ENCODE measurements at regions not wholly inside any gene's neighbourhood (a gene's known extent, or its start where the extent isn't known, plus 50 kb on each side); places are given as distances from the start of the nearest gene placed in this dataset.

- peak; percentile 15 for DNase-seq
Observed at GRCh38 chr18:37698508-37699040, 133.0 kb upstream of the CELF4 start.

DNA sequence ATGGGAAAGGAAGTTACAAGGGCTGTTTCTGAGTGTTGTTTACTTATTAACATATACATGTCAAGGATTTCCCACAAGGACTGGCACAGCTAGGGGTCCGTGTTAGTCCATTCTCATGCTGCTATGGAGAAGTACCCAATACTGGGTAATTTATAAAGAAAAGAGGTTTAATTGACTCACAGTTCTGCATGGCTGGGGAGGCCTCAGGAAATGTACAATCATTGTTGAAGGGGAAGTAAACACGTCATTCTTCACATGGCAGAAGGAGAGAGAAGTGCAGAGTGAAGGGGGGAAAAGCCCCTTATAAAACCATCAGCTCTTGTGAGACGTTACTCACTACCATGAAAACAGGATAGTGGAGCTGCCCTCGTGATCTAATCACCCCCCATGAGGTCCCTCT, 128.9 kb upstream of the CELF4 start:
- no peak for DNase-seq

- no peak for DNase-seq
Observed at GRCh38 chr18:37691162-37691561, 125.6 kb upstream of the CELF4 start.

DNA sequence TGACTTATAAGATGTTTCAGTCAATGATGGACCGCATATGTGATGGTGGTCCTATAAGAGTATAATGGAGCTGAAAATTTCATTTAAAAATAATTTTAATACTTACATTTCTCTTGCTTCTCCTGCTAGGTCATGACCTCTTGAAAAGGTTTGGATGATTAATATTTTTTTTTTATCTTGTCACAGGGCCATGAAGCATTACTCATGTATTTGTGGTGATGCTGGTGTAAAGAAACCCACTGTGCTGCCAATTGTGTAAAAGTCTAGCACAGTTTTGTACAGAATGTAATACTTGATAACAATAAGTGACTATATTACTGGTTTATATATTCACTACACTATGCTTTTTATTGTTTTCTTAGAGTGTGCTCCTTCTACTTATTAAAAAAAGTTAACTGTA, 124.2 kb upstream of the CELF4 start:
- no peak for DNase-seq

DNA sequence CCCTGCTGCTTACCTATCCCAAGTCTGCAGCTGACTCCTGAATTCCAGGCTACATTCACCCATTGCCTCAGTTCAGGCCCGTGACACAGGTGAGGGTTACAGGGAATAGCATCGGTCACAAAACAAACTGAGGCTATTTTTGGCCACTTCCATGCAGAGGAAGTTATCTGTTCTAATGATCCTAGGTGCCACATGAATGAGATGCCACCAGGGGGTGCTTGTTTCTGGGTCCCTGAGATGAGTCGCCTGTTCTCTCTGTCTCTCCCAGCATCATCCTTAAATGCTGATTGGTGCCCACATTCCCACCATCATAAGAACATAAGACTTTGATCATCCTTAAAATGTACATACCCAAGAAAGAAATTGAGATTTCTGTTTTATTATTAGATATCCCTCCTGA, 119.0 kb upstream of the CELF4 start:
- DNase-seq, result no peak

DNA sequence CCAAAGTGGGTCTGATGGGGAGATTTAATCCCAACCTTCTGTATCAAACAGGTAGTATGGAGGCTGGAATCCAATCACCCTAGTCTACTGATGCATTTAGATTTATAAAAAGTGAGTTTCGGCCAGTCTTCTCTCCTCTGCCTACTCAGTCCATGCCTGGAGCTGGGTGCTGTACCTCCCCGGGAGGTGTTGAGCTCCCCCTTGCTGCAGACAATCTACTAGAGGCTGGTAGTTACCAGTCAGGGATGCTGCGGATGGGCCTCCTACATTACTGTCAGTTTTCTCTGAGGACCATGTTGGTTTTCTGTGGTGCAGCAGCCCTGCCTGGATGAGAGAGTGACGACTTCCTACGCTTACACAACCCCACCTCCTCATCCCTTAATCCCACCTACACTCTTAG, 118.6 kb upstream of the CELF4 start:
- no peak for DNase-seq

DNA sequence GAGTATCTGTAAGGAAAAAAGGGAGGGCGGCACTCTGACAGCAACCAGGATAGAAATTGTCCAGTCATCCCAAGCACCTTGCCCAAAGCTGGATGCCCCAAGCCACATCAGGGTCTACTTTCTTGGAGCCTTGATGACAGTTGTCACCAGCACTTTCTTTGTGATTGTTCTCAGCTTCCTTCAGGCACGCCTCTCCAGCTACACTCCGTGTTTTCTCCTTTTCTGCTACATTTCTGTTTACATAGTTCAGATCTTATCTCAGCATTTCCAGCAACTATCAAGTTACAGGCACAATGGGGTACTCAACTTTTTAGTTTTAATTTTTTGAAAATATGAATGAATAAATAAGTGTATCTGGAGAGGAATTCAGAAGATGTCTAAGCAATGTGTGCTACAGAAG, 115.3 kb upstream of the CELF4 start:
- DNase-seq, result no peak

- DNase-seq, result no peak
Observed at GRCh38 chr18:37676276-37676675, 110.7 kb upstream of the CELF4 start.

DNA sequence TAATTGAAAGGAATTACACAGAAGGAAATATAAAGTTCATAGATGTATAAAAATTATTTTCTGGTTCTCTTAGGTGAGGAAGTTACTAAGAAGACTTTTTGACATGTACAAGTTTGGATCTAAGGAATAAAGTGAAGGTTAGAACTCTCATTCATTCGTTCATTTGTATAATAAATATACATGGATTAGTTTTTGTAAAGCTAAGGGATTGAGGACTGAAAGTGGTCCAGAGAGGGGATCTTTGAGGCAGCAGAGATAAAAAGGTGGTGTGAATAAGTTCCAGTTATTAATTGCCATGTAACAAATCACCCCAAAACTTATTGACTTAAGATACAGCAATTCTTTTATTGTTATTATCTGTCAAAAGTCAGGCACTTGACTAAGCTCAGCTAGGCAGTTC, 110.1 kb upstream of the CELF4 start:
- no peak for DNase-seq

GRCh38 chr18:37674570-37674969, 109.0 kb upstream of the CELF4 start:
- no peak for DNase-seq

DNA sequence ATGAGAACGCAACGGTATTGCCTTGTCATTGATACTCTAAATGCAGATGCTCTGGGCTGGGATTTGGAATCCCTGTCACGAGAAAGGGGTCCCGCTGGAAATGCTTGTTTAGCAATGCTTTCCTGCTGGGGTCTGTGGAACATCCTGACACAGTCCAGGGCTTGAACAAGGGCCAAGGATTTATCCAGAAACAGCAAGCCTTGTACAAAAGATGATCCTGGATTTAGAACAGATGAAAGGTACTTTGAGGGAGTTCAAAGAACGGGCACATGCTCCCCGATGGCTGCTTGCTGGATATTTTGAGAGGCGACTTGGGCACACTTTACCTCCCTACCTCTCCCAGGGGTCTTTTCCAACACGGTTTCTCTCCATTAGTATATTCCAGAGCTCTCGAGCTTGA, 108.1 kb upstream of the CELF4 start:
- no peak for DNase-seq

GRCh38 chr18:37672932-37673595, 107.5 kb upstream of the CELF4 start:
- DNase-seq, result no peak

GRCh38 chr18:37672001-37672400, 106.4 kb upstream of the CELF4 start:
- DNase-seq, result no peak

DNA sequence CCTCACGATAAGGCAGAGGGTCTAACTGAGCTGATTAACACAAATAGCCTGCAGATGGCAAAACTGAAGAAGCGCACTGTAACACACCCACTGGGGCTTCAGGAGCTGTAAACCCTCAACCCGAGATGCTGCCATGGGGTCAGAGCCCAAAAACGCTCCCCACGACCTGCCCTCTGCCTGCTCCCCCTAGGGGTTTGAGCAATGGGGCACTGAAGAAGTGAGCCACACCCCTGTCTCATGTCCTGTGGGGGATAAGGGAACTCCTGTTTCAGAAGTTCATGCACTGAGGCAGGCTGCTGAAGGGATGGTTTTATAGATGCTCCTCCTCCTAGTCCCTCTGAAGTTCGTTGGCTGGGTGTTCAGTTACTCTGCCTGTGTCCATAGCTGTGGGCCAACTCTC, 105.9 kb upstream of the CELF4 start:
- no peak for DNase-seq

GRCh38 chr18:37671119-37671518, 105.5 kb upstream of the CELF4 start:
- DNase-seq, result no peak

DNA sequence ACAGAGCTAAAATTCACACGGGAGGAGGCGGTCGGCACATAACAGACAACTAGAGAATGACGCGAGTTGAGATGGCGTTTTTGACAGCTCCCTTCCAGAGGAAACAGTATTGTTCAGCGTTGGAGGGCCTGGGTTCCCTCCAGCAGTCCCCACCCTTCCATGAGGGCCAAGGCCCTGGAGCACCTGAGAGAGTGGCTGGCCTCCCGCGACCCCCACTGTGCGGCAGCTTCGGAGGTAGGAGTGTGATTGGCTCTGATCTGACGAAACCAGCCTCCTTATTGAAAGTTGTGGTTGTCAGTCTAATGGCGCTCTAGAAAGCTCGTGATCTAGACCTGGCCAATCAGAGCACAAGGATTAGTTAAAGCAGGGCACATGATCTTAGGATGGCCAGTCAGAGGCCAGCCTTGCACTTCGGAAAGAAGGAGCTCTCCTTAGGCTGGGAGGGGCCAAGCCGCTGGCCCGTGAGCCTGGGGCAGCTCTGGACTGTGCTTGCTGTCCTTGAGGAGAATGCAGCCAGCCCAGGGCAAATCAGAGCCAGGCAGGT, 104.5 kb upstream of the CELF4 start:
- DNase-seq, result peak; percentile 52

GRCh38 chr18:37668971-37669747, 103.6 kb upstream of the CELF4 start:
- peak; percentile 36 for DNase-seq

DNA sequence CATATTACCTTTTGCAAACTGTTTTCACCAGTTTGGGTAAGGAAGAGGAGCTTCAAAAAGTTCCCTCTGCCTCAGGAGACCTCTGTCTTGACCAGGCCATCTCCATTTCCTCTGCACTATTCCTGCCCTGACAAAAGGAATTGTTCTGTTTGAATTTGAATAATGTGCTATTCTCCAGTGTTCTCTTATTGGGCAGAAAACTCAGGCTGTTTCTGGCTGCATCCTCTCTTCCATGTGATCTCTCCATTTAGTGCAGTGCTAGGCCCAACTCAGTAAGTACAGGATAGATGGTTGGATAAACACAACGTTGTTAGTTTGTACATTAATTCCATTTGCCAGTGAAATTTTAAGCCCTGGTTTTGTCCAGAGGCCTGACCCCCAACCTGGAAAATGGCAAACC, 102.2 kb upstream of the CELF4 start:
- DNase-seq, result no peak

DNA sequence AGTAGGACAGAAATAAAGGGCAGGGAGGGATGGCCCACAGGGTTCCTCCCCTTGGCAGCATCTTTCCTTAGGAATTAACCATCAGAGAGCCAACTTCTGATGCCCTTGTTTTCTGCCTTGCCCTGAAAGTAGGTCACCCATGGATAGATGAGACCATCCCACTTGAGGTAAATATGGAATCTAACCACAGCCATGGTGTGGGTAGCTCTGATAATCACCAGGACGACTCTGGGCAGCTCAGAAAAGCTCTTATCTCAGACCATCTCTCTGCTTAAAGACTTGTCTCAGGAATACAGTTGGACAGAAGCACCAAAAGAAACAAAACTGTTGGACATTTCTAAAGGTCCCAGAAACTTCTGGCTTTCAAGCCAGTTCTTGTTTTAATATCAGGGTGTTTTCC, 101.4 kb upstream of the CELF4 start:
- DNase-seq, result no peak

DNA sequence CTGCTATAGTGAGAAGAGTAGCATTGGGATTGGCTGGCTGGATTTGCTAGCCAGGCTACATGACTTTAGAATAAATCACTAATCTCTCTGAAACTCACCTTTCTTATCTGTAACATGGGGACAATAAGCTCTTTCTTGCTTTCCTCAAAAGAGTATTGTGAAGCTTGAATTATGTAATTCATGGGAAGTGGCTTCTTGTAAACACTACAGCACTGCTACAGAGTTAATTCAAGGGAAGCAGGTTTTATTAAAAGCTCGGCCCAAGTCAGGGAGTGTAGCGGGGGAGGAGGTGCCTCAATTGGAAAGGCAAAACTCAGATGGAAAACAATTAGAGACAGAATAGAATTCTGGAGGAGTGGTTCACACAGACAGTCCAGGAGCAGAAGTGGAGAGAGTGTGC, 100.9 kb upstream of the CELF4 start:
- DNase-seq, result no peak

- no peak for DNase-seq
Observed at GRCh38 chr18:37665346-37665745, 99.7 kb upstream of the CELF4 start.

DNA sequence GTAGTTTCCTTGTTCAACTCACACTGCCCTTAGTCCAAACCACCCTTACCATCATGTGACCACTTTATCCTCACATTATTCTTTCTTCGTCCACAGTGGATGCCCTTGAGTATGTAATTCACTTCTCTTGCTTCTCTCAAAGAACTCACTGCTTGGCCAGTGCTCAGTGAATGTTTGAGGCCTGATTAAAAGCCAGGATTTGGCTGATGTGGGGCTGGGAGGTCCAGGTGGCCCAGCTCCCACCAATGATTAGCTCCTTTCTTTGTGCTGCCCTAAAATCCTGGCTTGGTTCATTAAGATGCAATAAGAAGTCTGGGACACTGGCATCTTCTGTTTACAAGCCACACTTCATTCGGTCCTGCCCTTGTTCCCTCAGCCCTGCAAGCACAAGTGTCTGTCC, 97.8 kb upstream of the CELF4 start:
- no peak for DNase-seq

DNA sequence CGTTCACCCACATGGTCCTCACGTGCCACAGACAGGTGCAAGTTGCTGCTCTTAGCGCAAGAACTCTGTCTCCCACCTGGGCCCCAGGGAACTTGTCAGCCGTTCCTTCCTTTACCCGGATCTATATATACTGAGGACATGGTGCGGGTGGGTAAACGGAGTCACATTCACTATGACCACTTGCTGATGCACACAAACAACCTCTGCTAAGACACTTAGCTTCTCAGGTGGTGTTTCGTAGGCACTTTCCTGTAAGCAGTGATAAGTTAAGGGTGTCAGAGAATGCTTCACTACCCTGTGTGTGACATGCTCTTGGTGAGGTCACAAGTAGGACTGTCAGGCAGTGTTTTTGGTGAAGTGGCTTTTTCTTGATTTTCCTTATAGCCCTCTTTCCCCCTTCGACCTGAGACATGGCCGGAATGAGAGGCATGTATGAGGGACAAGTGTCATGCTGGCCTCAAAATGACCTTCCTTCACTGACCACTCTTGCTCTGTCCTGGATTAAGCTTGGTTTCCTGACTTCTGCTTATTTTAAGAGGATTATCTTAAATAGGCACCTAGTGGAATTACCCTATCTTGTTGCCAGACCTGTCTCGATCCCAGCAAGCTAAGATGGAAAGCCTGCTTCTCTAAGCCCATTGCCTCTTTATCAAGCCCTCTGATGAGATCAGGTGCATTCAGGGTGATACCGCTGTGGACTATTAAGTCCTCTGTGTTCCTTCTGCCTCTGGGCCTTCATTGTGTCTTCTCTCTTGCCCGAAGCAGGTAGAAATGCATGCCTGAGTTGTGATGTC, 97.1 kb upstream of the CELF4 start:
- DNase-seq, result no peak
